ENCODE measurements at regions not wholly inside any gene's neighbourhood (a gene's known extent, or its start where the extent isn't known, plus 50 kb on each side); places are given as distances from the start of the nearest gene placed in this dataset.

DNA sequence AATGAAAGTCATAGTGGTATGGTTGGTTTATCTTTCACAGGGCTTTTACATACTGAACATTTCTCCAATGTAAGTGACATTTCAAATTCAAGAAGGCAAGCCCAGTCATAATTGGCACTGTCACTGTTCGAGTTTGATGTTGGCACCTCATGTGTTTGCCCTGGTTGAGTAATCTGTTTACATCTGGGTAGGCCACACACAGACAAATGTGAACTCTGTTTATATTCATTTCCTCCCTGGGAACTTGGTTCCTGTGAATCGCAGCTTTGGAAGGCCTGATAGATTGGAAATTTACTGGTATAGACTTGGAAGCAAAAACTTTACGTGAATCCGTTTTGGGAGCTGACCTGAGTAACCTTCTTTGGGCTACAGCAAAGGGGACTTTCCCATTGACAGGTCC, 395.2 kb upstream of the AZI2 start:
- TF ChIP-seq, protein P1, sequence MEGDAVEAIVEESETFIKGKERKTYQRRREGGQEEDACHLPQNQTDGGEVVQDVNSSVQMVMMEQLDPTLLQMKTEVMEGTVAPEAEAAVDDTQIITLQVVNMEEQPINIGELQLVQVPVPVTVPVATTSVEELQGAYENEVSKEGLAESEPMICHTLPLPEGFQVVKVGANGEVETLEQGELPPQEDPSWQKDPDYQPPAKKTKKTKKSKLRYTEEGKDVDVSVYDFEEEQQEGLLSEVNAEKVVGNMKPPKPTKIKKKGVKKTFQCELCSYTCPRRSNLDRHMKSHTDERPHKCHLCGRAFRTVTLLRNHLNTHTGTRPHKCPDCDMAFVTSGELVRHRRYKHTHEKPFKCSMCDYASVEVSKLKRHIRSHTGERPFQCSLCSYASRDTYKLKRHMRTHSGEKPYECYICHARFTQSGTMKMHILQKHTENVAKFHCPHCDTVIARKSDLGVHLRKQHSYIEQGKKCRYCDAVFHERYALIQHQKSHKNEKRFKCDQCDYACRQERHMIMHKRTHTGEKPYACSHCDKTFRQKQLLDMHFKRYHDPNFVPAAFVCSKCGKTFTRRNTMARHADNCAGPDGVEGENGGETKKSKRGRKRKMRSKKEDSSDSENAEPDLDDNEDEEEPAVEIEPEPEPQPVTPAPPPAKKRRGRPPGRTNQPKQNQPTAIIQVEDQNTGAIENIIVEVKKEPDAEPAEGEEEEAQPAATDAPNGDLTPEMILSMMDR (IDR thresholded peaks at IDR 0.05), result no peak
- TF ChIP-seq TCF7L2 (IDR thresholded peaks at IDR 0.05; ENCODE audit: low read depth, low read length) (no peak), SIN3A (IDR thresholded peaks at IDR 0.05; ENCODE audit: borderline replicate concordance, insufficient read depth, low read depth, low read length) (no peak), POLR2AphosphoS5 (IDR thresholded peaks at IDR 0.05; ENCODE audit: low read depth, low read length) (no peak)
